GM18519 (cell line): ENCODE measurements at regions not wholly inside any gene's neighbourhood (a gene's known extent, or its start where the extent isn't known, plus 50 kb on each side); places are given as distances from the start of the nearest gene placed in this dataset.

Source experiments
- ATAC-seq: cut with Tn5 transposase; IDR thresholded peaks from one replicate; pipeline ENCODE4 v1.9.1; 2021; ENCODE audit warnings: mild to moderate bottlenecking, moderate library complexity; ENCODE audit not compliant: unreplicated experiment, low FRiP score

DNA sequence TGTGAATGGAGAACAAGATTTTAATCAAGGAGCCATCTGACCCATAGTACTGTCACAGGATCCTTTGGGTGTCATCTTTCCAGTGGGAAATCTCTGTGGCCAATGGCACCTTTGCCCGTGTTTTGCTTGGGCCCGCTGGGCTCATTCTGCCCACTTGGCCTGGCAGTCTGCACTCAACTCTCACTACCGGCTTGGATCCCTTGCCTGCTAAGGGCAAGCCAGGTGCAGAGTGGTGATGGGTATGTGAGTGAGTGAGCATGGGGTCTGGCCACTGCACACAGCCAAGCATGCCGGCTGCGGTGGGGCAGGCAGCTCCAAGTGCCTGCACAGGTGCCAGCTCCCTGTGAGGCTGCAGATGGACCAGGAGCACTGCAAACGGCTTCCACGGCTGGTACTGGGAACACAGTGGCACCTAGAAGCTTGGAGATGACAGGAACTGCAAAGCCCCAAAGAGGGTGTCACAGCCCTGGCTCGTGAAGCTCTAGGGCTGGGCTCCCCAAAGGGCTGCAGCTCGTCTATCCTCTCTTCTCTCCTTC, 454.5 kb downstream of the TMA16 start:
- no peak for ATAC-seq

DNA sequence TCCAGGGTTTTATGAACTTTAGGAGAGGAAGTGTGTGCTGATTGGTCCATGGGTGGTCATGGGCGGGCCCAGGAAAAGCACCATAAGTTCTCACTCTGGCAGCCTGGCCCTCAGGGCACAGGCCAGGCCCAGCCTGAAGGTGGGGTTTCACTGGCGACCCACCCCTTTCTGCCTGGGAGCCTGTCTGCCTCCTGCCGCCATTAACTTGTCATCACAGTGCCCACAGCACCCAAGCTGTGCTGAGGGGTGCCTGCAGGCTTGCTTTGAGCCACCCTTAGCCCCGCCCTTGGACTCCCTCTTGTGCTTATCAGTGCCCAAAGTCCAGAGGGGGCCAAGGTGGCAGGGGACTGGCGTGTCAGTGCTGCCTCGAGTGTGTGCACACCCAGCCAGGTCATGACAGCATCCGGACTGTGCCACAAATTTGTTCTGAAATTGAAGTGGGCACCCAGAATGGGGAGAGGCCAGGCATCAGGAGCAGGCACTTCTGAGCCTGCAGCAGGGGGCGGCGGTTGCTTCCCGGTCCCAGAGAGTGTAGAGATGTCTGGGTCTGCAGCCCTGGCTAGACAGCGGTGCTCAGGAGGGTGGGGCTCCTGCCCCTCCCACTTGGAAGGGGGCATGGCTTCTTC, 455.6 kb downstream of the TMA16 start:
- no peak for ATAC-seq

- no peak for ATAC-seq
These were observed 460.8 kb downstream of the TMA16 start for GRCh38 chr4:163955288-163955687.

- no peak for ATAC-seq
These were observed 464.3 kb downstream of the TMA16 start for GRCh38 chr4:163958751-163959150.

- ATAC-seq, result no peak
These were observed 465.4 kb downstream of the TMA16 start for GRCh38 chr4:163959932-163960331.

DNA sequence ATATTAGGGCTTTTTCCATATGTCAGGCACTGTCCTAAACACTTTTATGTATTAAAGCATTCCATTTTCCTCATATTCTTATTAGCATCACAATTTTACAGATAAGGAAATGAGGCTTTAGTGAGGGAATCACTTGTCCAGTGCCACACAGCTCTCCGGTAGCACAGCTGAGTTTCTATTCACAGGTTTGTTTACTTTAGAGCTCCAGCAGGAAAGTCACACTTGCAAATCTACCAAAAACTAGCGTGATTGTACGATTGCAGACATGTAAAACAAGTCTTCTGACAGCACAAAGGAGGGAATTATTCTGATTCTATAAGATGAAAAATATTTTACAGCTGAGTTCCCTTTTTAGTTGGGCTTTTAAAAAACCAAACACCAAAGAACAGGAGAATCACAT, 472.1 kb downstream of the TMA16 start:
- ATAC-seq, result no peak

DNA sequence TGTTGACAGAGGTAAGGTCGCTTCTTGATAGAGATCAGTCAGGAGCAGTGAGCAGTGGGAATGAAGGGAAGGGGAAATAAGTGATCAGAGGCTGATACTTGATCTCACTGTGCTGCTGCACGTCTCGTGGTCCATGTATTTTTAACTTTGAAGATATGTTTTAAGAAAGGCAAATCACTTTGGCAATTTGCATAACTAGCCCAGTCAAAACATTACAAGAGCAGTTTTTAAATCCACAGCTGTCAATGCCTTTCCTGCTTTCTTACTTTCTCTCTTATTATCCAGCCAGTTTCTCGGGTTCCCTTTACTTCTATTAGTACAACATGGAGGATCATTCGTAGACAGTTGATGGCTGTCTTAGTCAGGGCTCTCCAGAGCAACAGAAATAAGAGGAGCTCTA, 472.8 kb downstream of the TMA16 start:
- ATAC-seq, result peak; percentile 49

DNA sequence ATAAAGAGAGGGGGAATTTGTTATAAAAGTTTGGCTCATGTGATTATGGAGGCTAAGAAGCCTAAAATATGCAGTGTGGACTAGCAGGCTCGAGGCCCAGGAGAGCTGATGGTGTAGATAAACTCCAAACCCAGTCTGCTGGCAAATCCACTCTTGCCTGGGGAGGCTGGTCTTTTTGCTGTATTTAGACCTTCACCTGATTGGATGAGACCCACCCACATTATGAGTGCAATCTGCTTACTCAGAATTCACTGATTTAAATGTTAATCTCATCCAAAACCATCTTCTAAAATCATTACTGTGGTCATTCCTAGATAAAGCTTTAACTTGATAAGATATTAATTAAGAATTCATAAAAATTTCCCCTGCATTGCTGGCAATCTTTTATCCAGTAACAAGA, 473.2 kb downstream of the TMA16 start:
- no peak for ATAC-seq

DNA sequence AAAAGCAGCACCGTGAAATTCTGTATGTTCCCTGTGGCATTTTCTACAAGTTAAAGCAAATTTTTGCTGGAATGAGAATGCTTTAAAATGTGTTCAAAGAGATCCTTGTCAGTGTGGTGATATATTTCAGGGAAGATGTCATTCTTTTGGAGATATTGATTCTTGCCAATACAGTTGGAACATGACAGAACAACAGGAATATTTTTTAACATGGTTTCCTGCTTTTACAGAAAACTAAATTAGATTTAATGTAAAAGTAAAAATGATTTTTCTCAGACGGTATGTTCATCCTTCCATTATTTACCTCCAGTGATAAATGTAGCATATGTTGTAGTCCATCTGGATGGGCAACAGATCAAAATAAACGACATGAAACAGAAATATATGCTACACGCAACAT, 474.8 kb downstream of the TMA16 start:
- no peak for ATAC-seq

GRCh38 chr4:163976588-163976987, 482.1 kb downstream of the TMA16 start:
- no peak for ATAC-seq

DNA sequence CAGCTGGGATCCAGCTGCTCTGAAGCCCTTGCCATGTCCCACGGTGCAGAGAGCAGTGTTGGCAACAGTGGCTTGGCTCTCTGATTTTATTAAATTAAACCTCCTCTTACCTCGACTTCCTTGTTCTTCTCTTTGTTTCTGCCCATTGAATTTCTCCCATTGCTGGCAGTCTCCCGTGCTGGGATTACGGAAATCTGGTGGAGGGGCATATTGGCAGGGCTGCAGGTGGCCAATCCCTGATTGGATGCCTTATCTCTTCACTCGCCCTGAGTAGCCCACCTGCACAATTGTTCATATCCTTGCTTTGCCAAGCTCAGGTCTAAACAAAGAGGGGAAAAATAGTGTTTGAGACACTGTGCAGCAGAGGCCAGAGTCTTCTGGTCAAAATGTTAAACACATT, 493.9 kb downstream of the TMA16 start:
- no peak for ATAC-seq

GRCh38 chr4:163988865-163989264, 494.4 kb downstream of the TMA16 start:
- no peak for ATAC-seq

DNA sequence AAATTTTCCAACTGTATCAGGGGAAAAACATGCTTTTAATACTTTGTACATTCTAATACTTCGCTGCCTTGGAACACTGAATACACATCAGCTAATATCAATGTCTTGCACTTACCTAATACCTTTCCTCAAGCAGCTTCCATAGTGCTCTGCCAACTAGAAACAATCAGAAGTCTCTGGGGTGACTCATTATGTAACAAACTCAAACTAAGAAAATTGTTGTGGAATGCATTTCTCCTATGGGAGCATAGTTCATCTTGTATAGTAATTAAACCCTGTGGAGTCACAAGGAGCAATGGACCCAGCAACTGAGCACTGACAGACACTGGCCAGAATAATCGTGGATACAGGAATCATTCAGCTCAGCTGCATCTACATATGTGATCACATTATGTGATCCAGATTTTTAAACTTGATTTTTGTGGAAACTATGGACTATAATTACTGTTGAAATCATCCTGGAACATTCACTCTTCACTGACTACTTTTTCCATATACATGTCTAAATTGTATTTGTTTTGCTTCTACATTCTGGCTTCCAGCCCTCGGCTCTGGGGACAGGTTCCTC, 496.9 kb downstream of the TMA16 start:
- no peak for ATAC-seq

DNA sequence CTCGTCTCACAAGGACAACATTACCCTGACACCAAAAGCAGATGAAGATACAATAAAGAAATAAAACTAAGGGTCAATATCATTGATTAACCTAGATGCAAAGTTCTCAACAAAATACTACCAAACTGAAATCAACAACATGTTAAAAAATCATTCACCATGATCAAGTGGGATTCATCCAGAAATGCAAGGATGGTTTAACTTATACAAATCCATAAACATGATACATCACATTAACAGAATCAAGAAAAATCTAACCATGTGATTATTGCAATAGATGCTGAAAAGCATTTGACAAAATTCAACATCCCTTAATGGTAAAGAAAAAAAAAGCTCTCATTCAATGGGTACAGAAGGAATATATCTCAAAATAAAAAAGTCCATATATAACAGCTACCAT, 514.9 kb downstream of the TMA16 start:
- no peak for ATAC-seq

GRCh38 chr4:164011791-164012190, 517.3 kb downstream of the TMA16 start:
- no peak for ATAC-seq

- ATAC-seq, result no peak
These were observed 518.0 kb downstream of the TMA16 start for GRCh38 chr4:164012396-164013027.

- no peak for ATAC-seq
These were observed 527.5 kb downstream of the TMA16 start for GRCh38 chr4:164021947-164022346.

DNA sequence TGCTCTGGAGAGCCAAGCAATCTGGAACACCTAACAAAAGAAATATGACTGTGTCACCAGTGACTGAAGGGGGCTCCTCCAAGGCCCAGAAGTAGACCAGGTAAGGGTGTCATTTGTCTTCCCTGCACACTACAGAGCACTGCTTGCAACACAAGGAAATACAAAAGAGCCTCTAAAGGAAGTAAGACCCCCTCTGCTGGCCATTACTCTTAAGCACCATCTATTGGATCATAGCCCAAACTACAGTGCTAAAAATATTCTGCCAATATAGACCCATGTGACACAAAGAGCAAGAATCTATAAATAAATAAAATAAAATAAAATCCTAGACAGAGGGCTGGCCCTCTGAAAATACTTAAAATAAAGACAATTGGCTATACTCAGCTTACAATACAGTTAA, 528.7 kb downstream of the TMA16 start:
- ATAC-seq, result no peak

DNA sequence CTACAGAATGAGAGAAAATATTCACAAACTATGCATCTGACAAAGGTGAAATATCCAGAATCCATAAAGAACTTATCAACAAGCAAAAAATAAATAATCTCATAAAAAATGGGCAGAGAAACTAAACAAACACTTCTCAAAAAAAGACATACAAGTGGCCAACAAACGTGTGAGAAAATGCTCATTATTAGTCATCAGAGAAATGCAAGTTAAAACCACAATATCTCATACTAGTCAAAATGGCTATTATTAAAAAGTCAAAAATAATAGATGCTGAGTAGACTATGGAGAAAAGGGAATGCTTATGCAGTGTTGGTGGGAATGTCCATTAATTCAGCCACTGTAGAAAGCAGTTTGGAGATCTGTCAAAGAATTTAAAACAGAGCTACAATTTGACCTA, 533.3 kb downstream of the TMA16 start:
- ATAC-seq, result peak; percentile 54

DNA sequence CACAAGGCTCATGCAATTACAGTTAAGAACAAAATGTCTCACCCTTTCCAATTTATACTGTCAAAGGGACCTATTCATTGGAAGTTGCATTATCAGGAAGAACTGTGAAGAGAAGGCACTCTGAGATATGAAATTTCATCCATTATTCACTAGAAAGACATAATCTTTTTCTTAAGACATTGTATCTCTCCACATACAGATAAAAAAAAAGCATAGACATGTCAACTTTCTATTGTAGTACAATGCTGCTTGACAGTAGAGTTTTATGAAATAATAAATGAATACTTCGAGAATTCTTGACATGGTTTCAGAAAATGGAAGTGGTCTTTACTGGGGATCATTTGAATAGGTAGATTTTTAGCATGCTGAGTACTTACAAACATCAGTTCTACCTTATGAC, 545.0 kb downstream of the TMA16 start:
- no peak for ATAC-seq

DNA sequence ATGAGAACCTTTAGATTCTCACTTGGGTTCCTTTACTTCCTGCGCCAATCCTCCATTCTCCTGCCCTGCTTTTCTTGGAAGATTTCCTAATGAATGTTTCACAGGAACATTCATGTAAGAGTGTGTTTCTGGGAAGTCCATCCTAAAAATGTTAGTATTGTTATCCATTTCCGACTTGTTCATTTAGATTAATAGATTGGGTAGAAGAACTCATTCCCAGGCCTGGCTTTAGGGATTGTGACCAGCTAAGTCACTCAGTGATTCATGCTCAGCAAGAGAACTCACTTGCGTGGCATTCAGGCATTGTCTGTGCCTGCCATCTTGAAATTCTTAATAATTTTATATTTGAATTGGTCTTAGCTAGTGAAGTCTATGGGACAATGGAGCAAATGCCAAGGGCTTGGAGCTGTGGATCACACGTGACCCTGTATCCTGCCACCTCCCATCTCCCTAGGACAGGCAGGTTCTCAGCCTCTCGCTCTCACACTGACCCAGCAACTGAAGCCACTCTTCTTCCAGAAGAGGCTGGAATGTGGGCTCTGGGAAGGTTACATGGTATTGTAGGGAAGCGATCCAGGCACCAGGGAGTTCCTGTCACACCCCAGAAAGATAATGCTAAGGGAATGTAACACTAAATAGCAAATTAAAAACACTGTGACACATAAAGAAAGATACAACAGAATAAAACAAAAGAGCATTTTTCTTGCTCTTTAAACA, 562.1 kb downstream of the TMA16 start:
- ATAC-seq, result no peak
